GDM1 (cell line): ENCODE measurements at regions not wholly inside any gene's neighbourhood (a gene's known extent, or its start where the extent isn't known, plus 50 kb on each side); places are given as distances from the start of the nearest gene placed in this dataset.

Source experiments
- DNase-seq: peaks from one replicate; lab custom pipeline; 2025; lab: John Stamatoyannopoulos, UW

- no peak for DNase-seq
These were observed 132.3 kb upstream of the PWP1 start for GRCh38 chr12:107553211-107553765.

- DNase-seq = no peak
These were observed 130.7 kb upstream of the PWP1 start for GRCh38 chr12:107554941-107555340.

- DNase-seq = no peak
These were observed 128.6 kb upstream of the PWP1 start for GRCh38 chr12:107557026-107557425.

- no peak for DNase-seq
These were observed 128.0 kb upstream of the PWP1 start for GRCh38 chr12:107557589-107558100.

GRCh38 chr12:107558141-107558815 is 127.3 kb upstream of the PWP1 start:
- DNase-seq = no peak

- no peak for DNase-seq
These were observed 126.7 kb upstream of the PWP1 start for GRCh38 chr12:107558816-107559382.

GRCh38 chr12:107560165-107560898 is 125.3 kb upstream of the PWP1 start:
- DNase-seq = no peak

- no peak for DNase-seq
These were observed 124.7 kb upstream of the PWP1 start for GRCh38 chr12:107560899-107561285.

GRCh38 chr12:107564946-107565345 is 120.7 kb upstream of the PWP1 start:
- DNase-seq = no peak

- DNase-seq = no peak
These were observed 120.0 kb upstream of the PWP1 start for GRCh38 chr12:107565551-107565950.

- DNase-seq = no peak
These were observed 117.6 kb upstream of the PWP1 start for GRCh38 chr12:107567876-107568619.

- no peak for DNase-seq
These were observed 116.9 kb upstream of the PWP1 start for GRCh38 chr12:107568718-107569117.

GRCh38 chr12:107570721-107571120 is 114.9 kb upstream of the PWP1 start:
- no peak for DNase-seq

- no peak for DNase-seq
These were observed 114.1 kb upstream of the PWP1 start for GRCh38 chr12:107571492-107571891.

- no peak for DNase-seq
These were observed 110.9 kb upstream of the PWP1 start for GRCh38 chr12:107574691-107575090.

- DNase-seq = no peak
These were observed 104.6 kb upstream of the PWP1 start for GRCh38 chr12:107580750-107581618.

- DNase-seq = no peak
These were observed 104.0 kb upstream of the PWP1 start for GRCh38 chr12:107581619-107582015.

- DNase-seq = no peak
These were observed 102.0 kb upstream of the PWP1 start for GRCh38 chr12:107583551-107583950.

GRCh38 chr12:107584563-107584962 is 101.0 kb upstream of the PWP1 start:
- DNase-seq = no peak

- DNase-seq = no peak
These were observed 99.2 kb upstream of the PWP1 start for GRCh38 chr12:107586256-107586970.
